H1 (cell line): ENCODE measurements at regions not wholly inside any gene's neighbourhood (a gene's known extent, or its start where the extent isn't known, plus 50 kb on each side); places are given as distances from the start of the nearest gene placed in this dataset.

Source experiments
- CTCF ChIA-PET: fragments of 300-600 bp; sonication (Branson Sonifier 250); formaldehyde crosslinking; loops from one replicate; lab custom pipeline; 2021; ENCODE audit not compliant: partially characterized antibody; lab: Charles Lee
- POLR2A ChIA-PET: fragments of 300-600 bp; sonication (Branson Sonifier 250); formaldehyde crosslinking; loops from one replicate; lab custom pipeline; 2021; ENCODE audit warnings: inconsistent platforms; ENCODE audit not compliant: partially characterized antibody; lab: Charles Lee
- DNase-seq, 2 experiments: peaks; one replicate each; pipeline versions ENCODE4 v3.0.0 to v3.0.0-alpha.2; 2010 to 2022; ENCODE audit warnings: low spot score in 2 of 2, low read depth in 1 of 2, mixed read lengths in 1 of 2
- FAIRE-seq: peaks from 2 replicates; lab custom pipeline; 2011; peaks lifted over from hg19 to GRCh38; lab: Jason Lieb, UNC
- H2AFZ ChIP-seq: 2 replicates; pipeline ENCODE4 v1.8.1; 2012; ENCODE audit warnings: low read length, inconsistent platforms
- H2AK5ac ChIP-seq: 2 replicates; pipeline ENCODE4 v1.6.1; 2013; ENCODE audit warnings: low read depth, low read length
- H2BK120ac ChIP-seq: replicated peaks from 2 replicates; pipeline ENCODE3; 2013; ENCODE audit warnings: low read depth, low read length, inconsistent platforms
- H2BK12ac ChIP-seq: 2 replicates; pipeline ENCODE4 v1.6.1; 2013; ENCODE audit warnings: low read depth, low read length
- H2BK15ac ChIP-seq: 2 replicates; pipeline ENCODE4 v1.6.1; 2013; ENCODE audit warnings: low read length
- H2BK20ac ChIP-seq: 2 replicates; pipeline ENCODE4 v1.6.1; 2013; ENCODE audit warnings: low read length
- H2BK5ac ChIP-seq: 2 replicates; pipeline ENCODE4 v1.6.1; 2013; ENCODE audit warnings: low read depth, low read length
- H3K14ac ChIP-seq: 2 replicates; pipeline ENCODE4 v1.6.1; 2013; ENCODE audit warnings: inconsistent platforms; ENCODE audit not compliant: insufficient read length
- H3K18ac ChIP-seq: 2 replicates; pipeline ENCODE4 v1.6.1; 2013; ENCODE audit warnings: low read length; ENCODE audit errors: extremely low read depth
- H3K23ac ChIP-seq: 2 replicates; pipeline ENCODE4 v1.6.1; 2013; ENCODE audit warnings: inconsistent platforms; ENCODE audit not compliant: insufficient read length
- H3K23me2 ChIP-seq: 2 replicates; pipeline ENCODE4 v1.6.1; 2013; ENCODE audit warnings: low read depth, low read length
- H3K27ac ChIP-seq: 2 replicates; pipeline ENCODE4 v1.6.1; 2011; ENCODE audit warnings: low read depth, low read length, inconsistent platforms
- H3K27me3 ChIP-seq, 4 experiments: replicated peaks in 1 of 4; 1 replicate in 1 of 4; 2 replicates in 3 of 4; pipeline versions ENCODE4 v1.6.1 to v1.8.1; 2011 to 2013; ENCODE audit warnings: low read length in 3 of 4, mild to moderate bottlenecking in 3 of 4, inconsistent platforms in 2 of 4, mixed read lengths in 2 of 4, moderate library complexity in 1 of 4; ENCODE audit not compliant: control insufficient read depth in 3 of 4, insufficient read depth in 3 of 4; ENCODE audit errors: extremely low read depth in 1 of 4
- H3K36me3 ChIP-seq, 4 experiments: 2 replicates each; pipeline versions ENCODE4 v1.6.1 to v1.8.1; 2011 to 2013; ENCODE audit warnings: mild to moderate bottlenecking in 4 of 4, low read length in 3 of 4, moderate library complexity in 2 of 4, control low read depth in 1 of 4, inconsistent platforms in 1 of 4; ENCODE audit not compliant: insufficient read depth in 4 of 4, control insufficient read depth in 2 of 4
- H3K4ac ChIP-seq: replicated peaks from 2 replicates; pipeline ENCODE3; 2013; ENCODE audit warnings: low read length, low read depth, mixed read lengths, inconsistent platforms; ENCODE audit not compliant: insufficient read length
- H3K4me1 ChIP-seq, 4 experiments: replicated peaks in 1 of 4; 1 replicate in 1 of 4; 2 replicates in 3 of 4; pipeline versions ENCODE4 v1.6.1 to v1.8.1; 2011 to 2013; ENCODE audit warnings: low read length in 3 of 4, inconsistent platforms in 2 of 4, mixed read lengths in 1 of 4; ENCODE audit not compliant: insufficient read depth in 4 of 4, control insufficient read depth in 3 of 4
- H3K4me2 ChIP-seq, 2 experiments: 2 replicates each; pipeline versions ENCODE4 v1.6.1 to v1.8.1; 2011 to 2013; ENCODE audit warnings: low read depth in 2 of 2, low read length in 2 of 2, control low read depth in 1 of 2, inconsistent platforms in 1 of 2, mild to moderate bottlenecking in 1 of 2; ENCODE audit not compliant: insufficient read depth in 1 of 2
- H3K4me3 ChIP-seq, 4 experiments: fragments of 200-600, 300-600 bp in 1 of 4; sonication (generic), shearing (Covaris generic), sonication (Bioruptor Twin) in 1 of 4; 2 replicates each; pipeline versions ENCODE4 v1.5.1 to v1.8.1; 2011 to 2016; ENCODE audit warnings: low read length in 4 of 4, low read depth in 3 of 4, control low read depth in 2 of 4, inconsistent platforms in 2 of 4, mild to moderate bottlenecking in 2 of 4, mixed read lengths in 1 of 4, moderate library complexity in 1 of 4; ENCODE audit not compliant: insufficient read depth in 2 of 4; ENCODE audit errors: extremely low read depth in 1 of 4
- H3K56ac ChIP-seq: replicated peaks from 2 replicates; pipeline ENCODE3; 2013; ENCODE audit warnings: low read depth, mild to moderate bottlenecking, mixed read lengths, low read length, inconsistent platforms; ENCODE audit not compliant: insufficient read length
- H3K79me1 ChIP-seq: 2 replicates; pipeline ENCODE4 v1.6.1; 2013; ENCODE audit warnings: low read depth, low read length, control low read depth
- H3K79me2 ChIP-seq, 2 experiments: 2 replicates each; pipeline versions ENCODE4 v1.6.1 to v1.8.1; 2012 to 2013; ENCODE audit warnings: low read length in 2 of 2, mild to moderate bottlenecking in 2 of 2, inconsistent platforms in 1 of 2; ENCODE audit not compliant: insufficient read depth in 2 of 2, control insufficient read depth in 1 of 2
- H3K9ac ChIP-seq, 4 experiments: replicated peaks in 1 of 4; 1 replicate in 1 of 4; 2 replicates in 3 of 4; pipeline versions ENCODE4 v1.6.1 to v1.8.1; 2011 to 2013; ENCODE audit warnings: low read depth in 3 of 4, low read length in 3 of 4, control low read depth in 2 of 4, mild to moderate bottlenecking in 2 of 4, moderate library complexity in 2 of 4, inconsistent platforms in 1 of 4; ENCODE audit errors: extremely low read depth in 1 of 4
- H3K9me3 ChIP-seq, 2 experiments: 2 replicates each; pipeline versions ENCODE4 v1.6.1 to v1.8.1; 2012 to 2013; ENCODE audit warnings: mild to moderate bottlenecking in 2 of 2, moderate library complexity in 2 of 2, control low read depth in 1 of 2, inconsistent platforms in 1 of 2, low read depth in 1 of 2, low read length in 1 of 2, mixed read lengths in 1 of 2; ENCODE audit not compliant: insufficient read depth in 2 of 2
- H4K20me1 ChIP-seq, 2 experiments: replicated peaks in 1 of 2; 2 replicates each; pipeline versions ENCODE3 to v1.8.1; 2011 to 2013; ENCODE audit warnings: inconsistent platforms in 2 of 2, low read length in 2 of 2, mild to moderate bottlenecking in 1 of 2; ENCODE audit not compliant: insufficient read depth in 2 of 2, control insufficient read depth in 1 of 2
- H4K5ac ChIP-seq: 2 replicates; pipeline ENCODE4 v1.6.1; 2013; ENCODE audit warnings: low read length, low read depth, mixed read lengths, inconsistent platforms; ENCODE audit not compliant: insufficient read length
- H4K8ac ChIP-seq: 2 replicates; pipeline ENCODE4 v1.8.0; 2013; ENCODE audit warnings: mild to moderate bottlenecking, moderate library complexity, low read length, inconsistent platforms; ENCODE audit not compliant: insufficient read depth; ENCODE audit errors: extremely low read depth
- H4K91ac ChIP-seq: replicated peaks from 2 replicates; pipeline ENCODE3; 2013; ENCODE audit warnings: low read length, mixed read lengths, inconsistent platforms; ENCODE audit not compliant: insufficient read length
- ATF2 ChIP-seq: IDR thresholded peaks from 2 replicates; pipeline ENCODE4 v1.6.1; 2012; ENCODE audit warnings: low read length, inconsistent platforms
- CBX8 ChIP-seq: fragments of 300-800, 300-1000 bp; sonication (generic); IDR thresholded peaks from 2 replicates; pipeline ENCODE4 v1.7.1; 2016; ENCODE audit warnings: low read depth, low read length, borderline replicate concordance
- GABPA ChIP-seq: IDR thresholded peaks from 2 replicates; pipeline ENCODE4 v1.6.1; 2011; ENCODE audit warnings: mild to moderate bottlenecking, low read length, moderate library complexity, borderline replicate concordance; ENCODE audit not compliant: insufficient read depth
- KDM1A ChIP-seq: fragments of 200-600, 300-600 bp; sonication (generic); IDR thresholded peaks from 2 replicates; pipeline ENCODE4 v1.7.1; 2016; ENCODE audit warnings: mild to moderate bottlenecking, low read length, borderline replicate concordance
- KDM4A ChIP-seq: IDR thresholded peaks from one replicate; pipeline ENCODE4 v1.7.1; 2012; ENCODE audit warnings: low read depth, mild to moderate bottlenecking, moderate library complexity, low read length, inconsistent platforms; ENCODE audit not compliant: severe bottlenecking
- POLR2A ChIP-seq, 2 experiments: IDR thresholded peaks; 1 replicate in 1 of 2; 2 replicates in 1 of 2; pipeline ENCODE4 v1.6.1; 2011; ENCODE audit warnings: low read depth in 2 of 2, low read length in 2 of 2, mild to moderate bottlenecking in 2 of 2; ENCODE audit errors: control extremely low read depth in 1 of 2
- RFX5 ChIP-seq: IDR thresholded peaks from 2 replicates; pipeline ENCODE4 v1.6.1; 2011; ENCODE audit warnings: low read depth, low read length, improper control_type of control experiment, borderline replicate concordance
- SP2 ChIP-seq: IDR thresholded peaks from 2 replicates; pipeline ENCODE4 v1.6.1; 2012; ENCODE audit warnings: mild to moderate bottlenecking, low read length, inconsistent platforms
- TAF7 ChIP-seq: optimal IDR thresholded peaks from 2 replicates; pipeline ENCODE3; 2011; ENCODE audit warnings: low read depth, mild to moderate bottlenecking, inconsistent platforms, low read length, moderate library complexity, borderline replicate concordance
- WGBS, 2 experiments: shearing (Covaris generic) in 1 of 2; methylation state at CpG; one replicate each; pipeline versions ENCODE4 v1.1.6 to v1.1.7; 2013 to 2015; ENCODE audit warnings: low lambda C conversion rate in 2 of 2, mixed read lengths in 2 of 2, inconsistent platforms in 1 of 2, low coverage in 1 of 2, missing lambda C conversion rate in 1 of 2; ENCODE audit not compliant: insufficient replicate concordance in 2 of 2, insufficient coverage in 1 of 2, insufficient read length in 1 of 2; ENCODE audit errors: extremely low coverage in 1 of 2, missing lambda C conversion rate in 1 of 2; 5-methylcytosine and 5-hydroxymethylcytosine counted together

GRCh38 chr2:149773006-149773405, 185.4 kb upstream of the MMADHC start:
- Histone ChIP-seq H2AK5ac (no peak overlapping the region), H4K20me1 (no peaks in the 10 kb centered on the region), H2BK120ac (no peak overlapping the region), H4K91ac (no peak overlapping the region), H3K4ac (no peak overlapping the region), H3K27me3 (no peaks in the 10 kb centered on the region), H4K8ac (no peak overlapping the region), H2BK15ac (no peak overlapping the region), H3K14ac (no peak overlapping the region), H2BK12ac (no peak overlapping the region), H2BK5ac (no peak overlapping the region), H3K4me3 (no peak overlapping the region), H3K9me3 (no peaks in the 10 kb centered on the region), H3K23ac (no peak overlapping the region), H3K4me2 (no peak overlapping the region), H4K5ac (no peak overlapping the region), H3K27ac (no peak overlapping the region), H3K9ac (no peak overlapping the region), H3K4me1 (no peaks in the 10 kb centered on the region), H3K56ac (no peak overlapping the region), H2BK20ac (no peak overlapping the region), H3K36me3 (no peaks in the 10 kb centered on the region), H3K23me2 (no peaks in the 10 kb centered on the region), H3K79me1 (no peaks in the 10 kb centered on the region), H3K79me2 (no peaks in the 10 kb centered on the region), H3K18ac (no peak overlapping the region), H2AFZ (no peak overlapping the region)
- 78% methylated on average over 1 of the region's 1 CpG; no CpG with 5 or more reads in 1 of the 2 experiments for WGBS, 2 experiments
- DNase-seq (no peak), FAIRE-seq (no peak)
- CTCF ChIA-PET, result no interaction called here
- POLR2A ChIA-PET, result no interaction called here
- TF ChIP-seq SP2 (no peak), RFX5 (no peak), GABPA (no peak), CBX8 (no peak), KDM1A (no peak), TAF7 (no peak), ATF2 (no peak), KDM4A (no peak), POLR2A (IDR thresholded peaks at IDR 0.05; ENCODE audit: control extremely low read depth in 1 of 2, low read depth in 2 of 2, low read length in 2 of 2) (no peak)
